CD4-positive, alpha-beta T cell treated with Interleukin-4 for 1 hour (primary cell): ENCODE measurements at regions not wholly inside any gene's neighbourhood (a gene's known extent, or its start where the extent isn't known, plus 50 kb on each side); places are given as distances from the start of the nearest gene placed in this dataset.
A peak's percentile ranks its signal among the peaks of the same experiment; 100 is the strongest.
"Not testable (repeated sequence)": the region's sequence is repeated elsewhere in the genome, so short reads cannot be mapped to it uniquely, and the experiment has no call there.

ENCODE experiments used
- DNase-seq, 2 donors: peaks; one replicate each; pipeline ENCODE4 v3.0.0-alpha.2; 2020 to 2022

DNA sequence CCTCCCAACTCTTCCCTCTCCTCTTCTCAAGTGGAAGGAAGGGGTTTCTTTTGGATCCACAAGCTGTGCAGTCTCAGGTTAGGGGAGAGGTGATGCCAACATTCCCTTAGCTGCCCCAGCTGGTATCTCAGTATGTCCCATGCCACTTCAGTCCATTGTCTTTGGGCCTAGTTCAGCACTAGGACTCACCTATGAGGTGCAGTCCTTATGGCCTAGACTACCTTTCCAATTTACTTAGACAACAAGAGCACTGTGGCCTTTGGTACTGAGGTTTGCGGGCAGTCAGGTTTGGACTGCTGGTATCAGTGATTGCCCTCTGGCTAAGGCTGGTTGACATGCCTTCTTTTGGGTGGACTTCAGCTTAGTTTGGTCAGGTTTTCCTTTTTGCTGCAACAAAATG, 159.9 kb downstream of the POTEH start:
- not testable (repeated sequence) for DNase-seq

DNA sequence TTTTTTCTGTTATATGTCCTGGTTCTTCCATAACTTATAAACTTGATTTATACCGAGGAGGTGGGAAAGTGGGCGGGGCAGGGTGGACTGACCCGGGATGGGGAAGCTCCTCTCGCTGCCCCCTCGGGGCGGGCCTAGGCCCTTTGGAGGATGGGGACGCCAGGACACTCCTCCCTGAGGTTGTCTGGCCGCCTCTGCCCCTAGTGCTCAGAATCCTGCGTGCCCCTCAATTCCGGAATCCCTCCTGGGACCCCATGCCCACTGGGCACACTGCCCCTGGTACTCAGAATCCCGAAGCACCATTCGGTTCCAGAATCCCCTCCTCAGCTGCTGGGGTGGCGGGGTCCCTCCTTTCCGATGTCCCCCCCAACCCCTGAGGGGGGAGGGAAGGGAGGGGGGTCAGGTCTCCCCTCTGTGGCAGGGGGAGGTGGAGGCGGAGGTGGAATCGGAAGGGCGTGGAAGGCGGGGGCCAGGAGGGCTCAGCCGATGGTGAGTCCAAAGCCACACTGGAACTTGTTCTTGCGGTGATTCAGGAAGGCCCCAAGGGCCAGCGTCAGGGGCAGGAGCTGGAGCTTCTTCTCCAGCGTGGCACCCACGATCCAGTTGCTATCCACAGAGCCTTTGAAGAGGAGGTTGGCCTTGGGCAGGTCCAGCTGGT, 164.0 kb downstream of the POTEH start:
- not testable (repeated sequence) for DNase-seq

DNA sequence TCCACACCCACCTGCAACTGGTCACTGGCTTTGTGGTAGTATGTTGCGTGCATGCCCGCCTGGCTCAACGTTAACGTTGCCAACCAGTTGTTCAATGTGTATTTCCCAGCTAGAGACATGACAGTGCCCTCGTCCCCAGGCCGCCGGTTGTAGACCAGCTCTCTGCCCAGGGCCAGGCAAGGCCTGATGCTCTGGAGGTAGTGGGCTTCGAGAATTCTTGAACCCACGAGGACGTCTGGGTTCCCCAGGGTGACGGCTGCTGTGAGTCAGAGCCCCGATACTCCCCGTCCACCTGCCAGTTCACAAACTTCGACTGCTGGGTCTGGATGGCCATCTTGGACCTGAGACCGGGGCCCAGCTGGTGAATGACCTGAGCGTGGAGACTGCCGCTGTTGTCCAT, 164.6 kb downstream of the POTEH start:
- peak in 1 of 2 donors; percentile 13 for DNase-seq

DNA sequence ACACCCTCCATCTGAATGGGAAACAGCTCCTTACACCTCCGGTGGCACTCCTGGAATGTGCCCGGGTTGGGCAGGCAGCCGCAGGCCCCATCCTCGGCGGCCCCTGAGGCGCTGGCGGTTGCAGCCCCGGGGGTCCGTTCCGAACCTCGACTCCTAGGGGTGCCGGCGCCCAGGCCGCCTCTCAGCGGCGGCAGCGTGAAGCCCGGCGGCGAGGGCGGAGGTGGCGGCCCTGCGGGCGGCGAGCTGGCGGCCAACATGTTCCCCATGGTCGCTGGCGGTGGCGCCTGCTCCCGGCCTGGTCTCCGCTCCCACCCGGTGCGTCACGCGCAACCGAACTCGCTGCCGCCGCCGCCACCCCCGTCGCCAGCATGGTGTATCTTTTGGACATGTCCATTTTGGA, 165.2 kb downstream of the POTEH start:
- DNase-seq = not testable (repeated sequence)

DNA sequence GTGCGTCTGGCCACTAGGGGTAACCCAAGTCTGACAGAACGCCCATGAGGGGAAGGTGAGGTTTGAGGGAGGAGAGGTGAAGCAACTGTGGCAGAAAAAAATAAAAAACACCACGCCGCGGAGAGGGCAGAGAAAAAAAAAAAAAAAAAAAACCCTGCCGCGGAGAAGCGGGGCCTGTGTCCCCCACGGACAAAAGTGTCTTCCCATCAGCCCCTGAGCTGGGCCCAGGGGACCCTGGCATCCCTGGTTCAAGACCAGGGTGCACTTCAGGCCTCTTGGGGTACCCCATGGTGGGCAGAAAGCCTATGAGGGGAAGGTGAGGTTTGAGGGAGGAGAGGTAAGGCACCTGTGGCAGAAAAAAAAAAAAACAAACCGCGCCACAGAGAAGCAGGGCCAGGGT, 191.1 kb downstream of the POTEH start:
- not testable (repeated sequence) for DNase-seq

DNA sequence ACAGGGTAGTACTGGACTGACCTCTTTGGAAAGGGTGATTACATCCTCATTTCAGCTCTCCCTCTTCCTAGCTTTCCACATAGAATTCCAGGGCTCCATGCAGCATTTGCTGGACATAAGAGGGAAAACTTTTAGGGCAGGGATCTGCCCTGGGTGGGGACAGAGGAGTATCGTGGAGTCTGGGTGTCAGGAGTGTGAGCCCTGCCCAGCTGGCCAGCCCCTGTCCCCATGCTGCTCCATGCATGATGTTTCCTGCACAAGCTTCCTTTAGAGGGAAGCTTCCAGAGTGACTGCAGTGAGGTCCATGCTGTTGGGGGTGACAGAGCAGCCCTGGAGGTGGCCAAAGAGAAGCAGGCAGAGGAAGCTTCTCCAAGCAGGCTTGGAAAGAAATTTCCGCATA, 214.5 kb downstream of the POTEH start:
- not testable (repeated sequence) for DNase-seq

DNA sequence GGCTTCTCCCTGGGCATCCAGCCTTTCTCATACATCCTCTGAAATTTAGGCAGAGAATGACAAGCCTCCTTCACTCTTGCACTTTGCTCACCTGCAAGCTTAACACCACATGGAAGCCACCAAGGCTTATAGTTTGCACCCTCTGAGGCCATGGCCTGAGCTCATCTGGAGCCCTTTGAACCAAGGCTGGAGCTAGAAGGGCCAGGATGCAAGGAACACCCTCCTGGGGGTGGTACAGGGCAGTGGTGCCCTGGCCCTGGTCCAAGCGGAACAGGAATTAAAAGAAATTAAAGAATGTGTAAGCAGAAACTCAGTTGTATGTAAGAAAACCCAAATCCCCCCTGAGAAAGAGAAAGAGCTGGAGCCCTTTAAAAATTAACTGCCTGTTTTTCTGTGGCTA, 221.9 kb downstream of the POTEH start:
- not testable (repeated sequence) for DNase-seq

DNA sequence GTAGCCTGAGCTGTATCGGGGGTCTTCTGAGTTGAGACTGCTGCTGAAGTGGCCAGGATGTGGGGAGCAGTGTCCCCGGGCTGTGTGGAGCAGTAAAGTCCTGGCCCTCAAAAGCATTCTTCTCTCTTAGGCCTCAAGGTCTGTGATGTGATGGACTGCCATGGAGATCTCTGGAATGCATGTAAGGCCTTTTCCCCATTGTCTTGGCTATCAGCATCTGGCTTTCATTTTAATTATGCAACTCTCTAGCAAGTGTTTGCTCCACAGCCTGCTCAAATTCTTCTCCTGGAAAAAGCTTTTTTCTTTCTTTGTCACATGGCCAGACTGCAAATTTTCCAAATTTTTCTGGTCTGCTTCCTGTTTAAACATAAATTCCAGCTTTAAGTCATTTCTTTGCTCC, 229.3 kb downstream of the POTEH start:
- not testable (repeated sequence) for DNase-seq

DNA sequence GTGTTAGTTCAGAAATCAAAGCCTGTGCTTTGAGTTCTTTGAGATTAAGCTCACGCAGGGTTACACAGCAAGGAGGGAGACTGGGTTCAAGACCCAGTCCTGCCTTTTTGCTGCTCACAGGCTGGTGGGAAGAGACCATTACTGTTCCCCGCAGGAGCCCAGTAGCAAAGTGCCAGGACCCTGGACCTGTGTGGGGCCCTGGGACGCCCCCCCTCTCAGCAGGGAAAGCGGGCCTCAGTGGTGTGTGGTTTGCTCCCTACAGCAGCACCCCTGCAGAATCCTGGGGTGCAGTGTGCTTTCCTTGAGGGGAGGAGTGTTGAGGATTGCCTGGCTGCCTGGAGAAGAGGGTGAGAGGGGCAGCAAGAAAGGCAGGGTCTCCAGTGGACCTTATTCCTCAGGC, 231.1 kb downstream of the POTEH start:
- not testable (repeated sequence) for DNase-seq

DNA sequence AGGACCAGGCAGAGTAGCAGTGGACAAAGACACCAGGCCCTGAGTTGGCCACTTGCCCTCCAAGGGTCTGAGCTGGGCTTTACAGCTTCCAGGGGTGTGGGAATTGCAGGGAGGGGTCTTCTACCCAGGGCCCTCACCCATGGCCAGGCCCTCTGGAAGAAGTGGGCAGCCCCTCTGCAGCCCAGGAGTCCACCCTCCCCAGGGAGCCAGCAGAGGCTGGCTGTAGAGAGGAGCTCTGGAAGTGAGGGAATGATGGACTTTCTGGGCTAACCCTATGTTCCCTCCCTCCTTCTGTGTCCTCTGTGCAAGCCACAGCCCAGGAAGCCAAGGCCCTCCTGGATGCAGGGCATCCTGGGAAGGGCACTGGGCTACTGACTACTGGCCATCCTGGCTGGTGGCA, 232.3 kb downstream of the POTEH start:
- not testable (repeated sequence) for DNase-seq

DNA sequence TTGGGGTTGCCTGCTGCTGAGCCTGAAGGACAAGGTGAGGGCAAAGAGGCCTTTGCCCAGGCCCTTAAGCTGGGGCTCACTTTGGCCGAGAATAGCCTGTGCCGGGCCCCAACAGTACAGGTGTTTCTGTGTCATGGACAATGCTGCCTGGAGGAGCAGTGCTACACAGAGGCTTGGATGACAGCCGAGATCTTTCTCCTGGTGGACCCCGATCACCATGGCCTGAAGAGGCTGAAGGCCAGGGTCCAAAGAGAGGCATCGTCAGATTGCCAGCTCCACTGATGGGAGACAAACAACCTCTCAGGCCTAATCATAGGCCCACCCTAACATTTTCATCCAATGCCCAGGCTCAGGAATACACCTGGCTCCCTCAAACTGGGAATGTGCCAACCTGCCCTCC, 232.8 kb downstream of the POTEH start:
- DNase-seq = not testable (repeated sequence)

DNA sequence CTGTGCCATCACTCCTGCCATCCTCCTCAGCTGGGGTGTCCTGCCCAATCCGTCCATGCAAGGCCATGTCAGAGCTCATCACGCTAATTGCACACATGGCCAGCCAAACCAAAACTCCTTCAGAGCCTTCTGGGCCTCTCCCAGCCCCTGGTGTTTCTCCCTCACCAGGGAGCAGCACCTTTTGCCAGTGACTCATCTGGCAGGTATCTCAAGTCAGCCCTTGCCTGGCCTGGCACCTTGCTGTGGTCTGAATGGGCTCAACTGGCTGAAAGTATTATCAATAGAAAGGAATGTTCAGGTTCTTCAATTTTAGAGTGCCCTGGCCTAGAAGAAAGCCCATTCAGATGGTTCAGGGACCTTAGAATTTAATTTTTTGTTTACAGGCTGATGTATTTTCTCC, 235.0 kb downstream of the POTEH start:
- DNase-seq = not testable (repeated sequence)

DNA sequence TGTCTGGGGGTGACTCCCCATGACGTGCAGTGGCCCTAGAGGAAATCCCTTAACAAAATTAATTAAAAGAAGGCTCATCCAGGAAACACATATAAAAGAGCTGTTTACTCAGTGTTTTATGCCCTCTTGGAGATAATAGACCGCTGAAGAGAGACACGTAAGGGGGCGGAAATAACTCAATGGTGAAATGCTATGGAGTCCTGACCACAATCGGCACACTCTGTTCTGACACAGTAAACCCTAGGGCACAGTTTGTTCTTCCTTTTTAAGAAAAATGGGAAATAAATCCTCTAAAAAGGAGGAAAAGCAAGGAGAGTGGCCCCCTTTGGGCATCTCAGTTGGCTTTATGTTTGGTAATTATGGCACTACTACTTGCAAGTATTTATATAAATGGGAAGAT, 237.3 kb downstream of the POTEH start:
- not testable (repeated sequence) for DNase-seq
